Fibroblast of mammary gland (primary cell): ENCODE measurements at regions not wholly inside any gene's neighbourhood (a gene's known extent, or its start where the extent isn't known, plus 50 kb on each side); places are given as distances from the start of the nearest gene placed in this dataset.

Experiments
- DNase-seq: peaks from one replicate; pipeline ENCODE4 v3.0.0-alpha.2; 2010; ENCODE audit warnings: low read depth
- H3K4me3 ChIP-seq: 2 replicates; pipeline ENCODE4 v1.5.1; 2011; ENCODE audit warnings: low read depth, mild to moderate bottlenecking, low read length, moderate library complexity; ENCODE audit not compliant: control insufficient read depth
- CTCF ChIP-seq: conservative IDR thresholded peaks from 2 replicates; pipeline ENCODE4 v1.5.1; 2011; ENCODE audit warnings: low read depth, low read length, inconsistent platforms; ENCODE audit not compliant: control insufficient read depth, insufficient read depth

DNA sequence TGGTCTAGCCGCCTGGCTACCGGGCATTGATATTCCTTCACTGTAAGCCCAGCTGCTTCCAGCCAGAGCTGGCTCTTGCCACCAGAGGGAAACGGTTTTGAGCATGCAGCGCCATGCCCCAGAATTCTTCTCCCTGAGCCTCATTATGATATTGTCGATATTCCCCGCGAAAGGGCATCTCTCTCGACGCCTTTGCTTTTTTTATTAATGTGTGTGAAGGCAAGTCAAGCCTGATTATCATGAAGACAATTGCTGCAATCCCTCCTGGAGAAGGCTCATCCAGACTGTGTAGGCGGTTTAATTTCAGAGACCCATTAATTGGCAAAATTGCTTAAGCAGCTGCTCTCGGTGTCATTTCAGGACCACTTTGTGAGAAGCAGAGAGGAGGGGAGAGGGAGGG, 321.2 kb upstream of the TLE3 start:
- no peak for TF ChIP-seq CTCF
- no peak overlapping the region for H3K4me3 ChIP-seq

GRCh38 chr15:70417535-70417934, 319.8 kb upstream of the TLE3 start:
- TF ChIP-seq CTCF = no peak
- H3K4me3 ChIP-seq = no peak overlapping the region
- no peak for DNase-seq

More for the DNA sequence above, 321.2 kb upstream of the TLE3 start:
- DNase-seq = no peak

GRCh38 chr15:70416829-70417228, 319.1 kb upstream of the TLE3 start:
- DNase-seq = no peak
- no peak for TF ChIP-seq CTCF

DNA sequence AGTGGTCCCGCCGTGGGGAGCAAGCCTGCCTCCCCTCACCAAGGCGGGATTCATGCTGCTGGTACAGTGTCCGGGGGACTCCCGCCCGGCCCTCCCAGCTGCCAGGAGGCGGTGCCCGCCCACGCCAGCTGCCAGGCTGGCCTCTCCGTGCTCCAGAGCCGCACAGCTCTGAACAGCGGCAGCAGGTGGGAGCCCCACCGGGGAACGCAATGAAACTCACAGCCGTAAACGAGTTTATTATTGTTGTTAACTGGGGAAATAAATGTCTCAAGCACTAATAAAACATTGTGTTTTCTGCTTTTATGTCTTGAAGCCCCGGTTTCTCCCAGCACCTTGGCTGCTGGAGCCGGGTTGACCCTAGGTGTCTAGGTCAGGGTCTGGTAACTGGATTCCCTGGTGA, 317.7 kb upstream of the TLE3 start:
- no peak for TF ChIP-seq CTCF
- H3K4me3 ChIP-seq = no peak overlapping the region
- no peak for DNase-seq

More at GRCh38 chr15:70416829-70417228, 319.1 kb upstream of the TLE3 start:
- H3K4me3 ChIP-seq = no peak overlapping the region

- DNase-seq = no peak
- H3K4me3 ChIP-seq = no peak overlapping the region
- no peak for TF ChIP-seq CTCF
Measured at GRCh38 chr15:70414626-70415025, 316.9 kb upstream of the TLE3 start.

- TF ChIP-seq CTCF = no peak
- DNase-seq = no peak
- no peak overlapping the region for H3K4me3 ChIP-seq
Measured at GRCh38 chr15:70412794-70413193, 315.1 kb upstream of the TLE3 start.
